ENCODE measurements at regions not wholly inside any gene's neighbourhood (a gene's known extent, or its start where the extent isn't known, plus 50 kb on each side); places are given as distances from the start of the nearest gene placed in this dataset.

DNA sequence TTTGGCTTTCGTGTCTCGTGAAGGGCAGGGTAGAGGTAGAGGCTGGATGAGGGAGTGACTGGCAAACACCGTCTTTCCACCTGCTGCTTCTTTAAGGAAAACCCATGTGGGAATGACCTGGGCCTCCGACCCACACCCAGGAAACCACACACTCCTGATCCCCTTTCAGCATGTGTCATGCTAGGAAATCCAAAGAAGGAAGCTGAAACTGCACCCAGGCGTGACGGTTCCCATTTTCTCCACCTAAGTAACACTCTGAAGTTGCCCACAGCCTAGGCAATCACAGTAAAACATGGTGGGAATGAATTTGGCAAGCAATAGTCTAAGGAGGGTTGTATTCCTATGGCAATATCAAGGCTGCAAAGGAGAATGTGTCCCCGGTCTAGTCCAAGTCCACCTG, 538.4 kb upstream of the NOX3 start:
- TF ChIP-seq, protein P1, sequence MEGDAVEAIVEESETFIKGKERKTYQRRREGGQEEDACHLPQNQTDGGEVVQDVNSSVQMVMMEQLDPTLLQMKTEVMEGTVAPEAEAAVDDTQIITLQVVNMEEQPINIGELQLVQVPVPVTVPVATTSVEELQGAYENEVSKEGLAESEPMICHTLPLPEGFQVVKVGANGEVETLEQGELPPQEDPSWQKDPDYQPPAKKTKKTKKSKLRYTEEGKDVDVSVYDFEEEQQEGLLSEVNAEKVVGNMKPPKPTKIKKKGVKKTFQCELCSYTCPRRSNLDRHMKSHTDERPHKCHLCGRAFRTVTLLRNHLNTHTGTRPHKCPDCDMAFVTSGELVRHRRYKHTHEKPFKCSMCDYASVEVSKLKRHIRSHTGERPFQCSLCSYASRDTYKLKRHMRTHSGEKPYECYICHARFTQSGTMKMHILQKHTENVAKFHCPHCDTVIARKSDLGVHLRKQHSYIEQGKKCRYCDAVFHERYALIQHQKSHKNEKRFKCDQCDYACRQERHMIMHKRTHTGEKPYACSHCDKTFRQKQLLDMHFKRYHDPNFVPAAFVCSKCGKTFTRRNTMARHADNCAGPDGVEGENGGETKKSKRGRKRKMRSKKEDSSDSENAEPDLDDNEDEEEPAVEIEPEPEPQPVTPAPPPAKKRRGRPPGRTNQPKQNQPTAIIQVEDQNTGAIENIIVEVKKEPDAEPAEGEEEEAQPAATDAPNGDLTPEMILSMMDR (IDR thresholded peaks at IDR 0.05; ENCODE audit: insufficient read depth, low read length): no peak
- no peak for TF ChIP-seq POLR2AphosphoS5 (IDR thresholded peaks at IDR 0.05; ENCODE audit: low read depth)
- no peak for TF ChIP-seq REST (IDR thresholded peaks at IDR 0.05; ENCODE audit: insufficient replicate concordance, low read depth)
- TF ChIP-seq GABPA (IDR thresholded peaks at IDR 0.05; ENCODE audit: low read depth): no peak
